ENCODE measurements at regions not wholly inside any gene's neighbourhood (a gene's known extent, or its start where the extent isn't known, plus 50 kb on each side); places are given as distances from the start of the nearest gene placed in this dataset.

DNA sequence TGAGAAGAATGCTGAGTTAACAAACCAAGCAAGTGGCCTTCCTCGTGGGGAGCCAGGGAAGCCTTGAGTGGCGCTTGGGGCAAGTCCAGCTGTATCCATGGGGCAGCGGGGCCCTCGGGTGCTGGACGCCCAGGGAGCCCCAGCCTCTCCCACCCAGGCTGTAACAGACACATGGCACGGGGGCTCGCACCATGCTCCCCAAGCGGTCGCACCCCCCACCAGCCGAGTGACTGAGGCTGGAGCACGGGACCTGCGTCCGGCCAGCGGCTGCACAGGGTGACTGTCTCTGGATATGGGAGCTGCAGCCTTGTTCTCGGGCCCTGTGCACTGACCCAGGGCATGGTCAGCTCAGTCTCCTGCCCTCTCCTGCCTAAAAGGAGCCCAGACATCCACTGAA is 53.9 kb upstream of the ACTRT2 start:
- H3K4me1 ChIP-seq (ENCODE audit: control insufficient read depth, insufficient read depth, low read length) = no peaks in the 10 kb centered on the region
- dilution Hi-C loops (cut with HindIII; ENCODE audit: low sequenced_read_pairs, unreplicated experiment) = no loop called here
- in situ Hi-C loops (cut with MboI; ENCODE audit: low sequenced_read_pairs) = no loop called here
- no peak overlapping the region for H3K27ac ChIP-seq (ENCODE audit: insufficient read depth, low read length)
- no peak overlapping the region for H3K56ac ChIP-seq (ENCODE audit: extremely low read depth, insufficient read depth, low read length)
- ATAC-seq (ENCODE audit: low read depth) = no peak
- no peak overlapping the region for H2BK20ac ChIP-seq (ENCODE audit: low read depth, low read length)
- no peak overlapping the region for H2AK5ac ChIP-seq (ENCODE audit: low read depth, low read length)
- H3K9me1 ChIP-seq (ENCODE audit: insufficient read depth, low read length) = no peaks in the 10 kb centered on the region
- no peak for TF ChIP-seq CHD1 (IDR thresholded peaks at IDR 0.05; ENCODE audit: low read depth, low read length)
- no peak for TF ChIP-seq MXI1 (IDR thresholded peaks at IDR 0.05; ENCODE audit: borderline replicate concordance, low read depth, low read length)
- no peak for TF ChIP-seq MAZ (IDR thresholded peaks at IDR 0.05; ENCODE audit: borderline replicate concordance, low read depth, low read length)
- no peak for TF ChIP-seq CEBPB (IDR thresholded peaks at IDR 0.05; ENCODE audit: low read depth, low read length)
- TF ChIP-seq, protein P1, sequence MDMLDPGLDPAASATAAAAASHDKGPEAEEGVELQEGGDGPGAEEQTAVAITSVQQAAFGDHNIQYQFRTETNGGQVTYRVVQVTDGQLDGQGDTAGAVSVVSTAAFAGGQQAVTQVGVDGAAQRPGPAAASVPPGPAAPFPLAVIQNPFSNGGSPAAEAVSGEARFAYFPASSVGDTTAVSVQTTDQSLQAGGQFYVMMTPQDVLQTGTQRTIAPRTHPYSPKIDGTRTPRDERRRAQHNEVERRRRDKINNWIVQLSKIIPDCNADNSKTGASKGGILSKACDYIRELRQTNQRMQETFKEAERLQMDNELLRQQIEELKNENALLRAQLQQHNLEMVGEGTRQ (IDR thresholded peaks at IDR 0.05; ENCODE audit: low read depth, low read length) = no peak
- no peak for TF ChIP-seq MAFK (IDR thresholded peaks at IDR 0.05; ENCODE audit: low read depth, low read length)
- no peak for TF ChIP-seq RFX5 (IDR thresholded peaks at IDR 0.05; ENCODE audit: low read depth, low read length)
- TF ChIP-seq, protein P2, sequence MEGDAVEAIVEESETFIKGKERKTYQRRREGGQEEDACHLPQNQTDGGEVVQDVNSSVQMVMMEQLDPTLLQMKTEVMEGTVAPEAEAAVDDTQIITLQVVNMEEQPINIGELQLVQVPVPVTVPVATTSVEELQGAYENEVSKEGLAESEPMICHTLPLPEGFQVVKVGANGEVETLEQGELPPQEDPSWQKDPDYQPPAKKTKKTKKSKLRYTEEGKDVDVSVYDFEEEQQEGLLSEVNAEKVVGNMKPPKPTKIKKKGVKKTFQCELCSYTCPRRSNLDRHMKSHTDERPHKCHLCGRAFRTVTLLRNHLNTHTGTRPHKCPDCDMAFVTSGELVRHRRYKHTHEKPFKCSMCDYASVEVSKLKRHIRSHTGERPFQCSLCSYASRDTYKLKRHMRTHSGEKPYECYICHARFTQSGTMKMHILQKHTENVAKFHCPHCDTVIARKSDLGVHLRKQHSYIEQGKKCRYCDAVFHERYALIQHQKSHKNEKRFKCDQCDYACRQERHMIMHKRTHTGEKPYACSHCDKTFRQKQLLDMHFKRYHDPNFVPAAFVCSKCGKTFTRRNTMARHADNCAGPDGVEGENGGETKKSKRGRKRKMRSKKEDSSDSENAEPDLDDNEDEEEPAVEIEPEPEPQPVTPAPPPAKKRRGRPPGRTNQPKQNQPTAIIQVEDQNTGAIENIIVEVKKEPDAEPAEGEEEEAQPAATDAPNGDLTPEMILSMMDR (conservative IDR thresholded peaks at IDR 0.05; ENCODE audit: low read depth, low read length) = no peak
- no peak for TF ChIP-seq NFE2L2 (IDR thresholded peaks at IDR 0.05; ENCODE audit: low read depth, low read length)
- no peak for TF ChIP-seq RAD21 (IDR thresholded peaks at IDR 0.05; ENCODE audit: low read length)
- TF ChIP-seq, protein P3, sequence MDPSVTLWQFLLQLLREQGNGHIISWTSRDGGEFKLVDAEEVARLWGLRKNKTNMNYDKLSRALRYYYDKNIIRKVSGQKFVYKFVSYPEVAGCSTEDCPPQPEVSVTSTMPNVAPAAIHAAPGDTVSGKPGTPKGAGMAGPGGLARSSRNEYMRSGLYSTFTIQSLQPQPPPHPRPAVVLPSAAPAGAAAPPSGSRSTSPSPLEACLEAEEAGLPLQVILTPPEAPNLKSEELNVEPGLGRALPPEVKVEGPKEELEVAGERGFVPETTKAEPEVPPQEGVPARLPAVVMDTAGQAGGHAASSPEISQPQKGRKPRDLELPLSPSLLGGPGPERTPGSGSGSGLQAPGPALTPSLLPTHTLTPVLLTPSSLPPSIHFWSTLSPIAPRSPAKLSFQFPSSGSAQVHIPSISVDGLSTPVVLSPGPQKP (IDR thresholded peaks at IDR 0.05; ENCODE audit: borderline replicate concordance, low read depth, low read length) = no peak
- no peak for TF ChIP-seq RCOR1 (IDR thresholded peaks at IDR 0.05; ENCODE audit: insufficient replicate concordance, low read length)
- TF ChIP-seq FOS (IDR thresholded peaks at IDR 0.05; ENCODE audit: low read depth, low read length) = no peak
- no peak for TF ChIP-seq POLR2A (IDR thresholded peaks at IDR 0.05; ENCODE audit: low read depth, low read length)
- TF ChIP-seq BHLHE40 (IDR thresholded peaks at IDR 0.05; ENCODE audit: low read depth, low read length) = no peak
- TF ChIP-seq SMC3 (IDR thresholded peaks at IDR 0.05; ENCODE audit: low read depth, low read length) = no peak
- no peak overlapping the region for H3K18ac ChIP-seq (ENCODE audit: low read depth, low read length)
- no peaks in the 10 kb centered on the region for H3K27me3 ChIP-seq (ENCODE audit: control insufficient read depth, insufficient read depth, low read length)
- H3K9me3 ChIP-seq (ENCODE audit: control insufficient read depth, insufficient read depth, low read length) = peaks cover 71% of the 10 kb centered on the region
- 79% methylated on average over 8 of the region's 15 CpGs; no CpG with 5 or more reads in 1 of the 2 experiments for WGBS, 2 experiments (ENCODE audit: extremely low coverage in 2 of 2, insufficient read length in 1 of 2)
- no peak overlapping the region for H2BK5ac ChIP-seq (ENCODE audit: low read depth, low read length, poor library complexity, severe bottlenecking)
- no peaks in the 10 kb centered on the region for H3K79me1 ChIP-seq (ENCODE audit: low read depth in 1 of 2, low read length in 2 of 2)
- no peak overlapping the region for H3K4me2 ChIP-seq (ENCODE audit: low read depth, low read length)
- no TSS peak for BruUV-seq (replicated peaks)
- no peak overlapping the region for H3K23ac ChIP-seq (ENCODE audit: low read depth, low read length)
- no peak overlapping the region for H4K91ac ChIP-seq (ENCODE audit: insufficient read depth, low read depth, low read length)
- no peak overlapping the region for H2AK9ac ChIP-seq (replicated peaks; ENCODE audit: low read depth, low read length, poor library complexity)
- ChIA-PET CTCF (no interaction called here), POLR2A (ENCODE audit: unreplicated experiment) (no interaction called here)
- no peaks in the 10 kb centered on the region for H3K36me3 ChIP-seq (ENCODE audit: control insufficient read depth, insufficient read depth, low read length)
- H2AFZ ChIP-seq (replicated peaks; ENCODE audit: low read length, poor library complexity) = no peak overlapping the region
- no peak for DNase-seq
- no peak overlapping the region for H3K4me3 ChIP-seq (ENCODE audit: insufficient read depth, low read depth, low read length)
- H3K4ac ChIP-seq (ENCODE audit: low read depth, low read length) = no peak overlapping the region
- H4K8ac ChIP-seq (ENCODE audit: low read depth in 2 of 2, low read length in 2 of 2) = no peak overlapping the region
- H3K14ac ChIP-seq (replicated peaks; ENCODE audit: low read depth, low read length) = no peak overlapping the region
- intact Hi-C loops (cut with micrococcal nuclease) = no loop called here
- H4K20me1 ChIP-seq (ENCODE audit: insufficient read depth, low read length) = no peaks in the 10 kb centered on the region
- no peak overlapping the region for H2BK120ac ChIP-seq (ENCODE audit: low read depth, low read length)
- H4K5ac ChIP-seq (ENCODE audit: low read depth, low read length) = no peak overlapping the region
- H2BK15ac ChIP-seq (ENCODE audit: low read depth, low read length) = no peak overlapping the region
- no peak overlapping the region for H3K9ac ChIP-seq (ENCODE audit: low read depth, low read length)

Data from IMR-90 (cell line).